ENCODE measurements at regions not wholly inside any gene's neighbourhood (a gene's known extent, or its start where the extent isn't known, plus 50 kb on each side); places are given as distances from the start of the nearest gene placed in this dataset.
A peak's percentile ranks its signal among the peaks of the same experiment; 100 is the strongest.

DNA sequence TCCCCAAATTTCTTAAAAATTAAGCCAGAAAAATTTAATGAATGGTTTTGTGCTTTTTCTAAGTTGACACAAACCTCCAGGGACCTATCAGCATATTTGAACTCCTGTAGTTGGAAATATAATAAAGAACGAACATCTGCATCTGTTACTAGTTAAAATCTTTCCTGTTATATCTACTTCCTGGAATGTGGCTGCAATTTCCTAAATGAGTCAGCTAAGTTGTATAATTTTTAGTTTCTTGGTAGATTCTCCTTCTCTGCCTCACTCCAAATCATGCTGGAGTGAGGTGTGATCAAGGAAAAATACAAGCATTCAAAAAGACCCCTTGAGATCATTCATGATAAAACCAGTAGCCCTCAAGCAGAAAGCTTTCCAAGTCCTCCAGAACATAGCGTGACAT is 106.2 kb upstream of the MCTP2 start:
- intact Hi-C loops (cut with DNase I) = no loop called here
- Histone ChIP-seq H3K27me3 (no peaks in the 10 kb centered on the region), H3K9me3 (no peaks in the 10 kb centered on the region), H3K4me3 (no peak overlapping the region), H3K36me3 (no peaks in the 10 kb centered on the region), H3K4me1 (peaks cover 0 to 13% (median 6%) of the 10 kb centered on the region in 3 donors), H3K27ac (no peak overlapping the region)
- 64 to 71% methylated on average over 2 of the region's 2 CpGs for WGBS, 2 donors
- TF ChIP-seq, protein P1, sequence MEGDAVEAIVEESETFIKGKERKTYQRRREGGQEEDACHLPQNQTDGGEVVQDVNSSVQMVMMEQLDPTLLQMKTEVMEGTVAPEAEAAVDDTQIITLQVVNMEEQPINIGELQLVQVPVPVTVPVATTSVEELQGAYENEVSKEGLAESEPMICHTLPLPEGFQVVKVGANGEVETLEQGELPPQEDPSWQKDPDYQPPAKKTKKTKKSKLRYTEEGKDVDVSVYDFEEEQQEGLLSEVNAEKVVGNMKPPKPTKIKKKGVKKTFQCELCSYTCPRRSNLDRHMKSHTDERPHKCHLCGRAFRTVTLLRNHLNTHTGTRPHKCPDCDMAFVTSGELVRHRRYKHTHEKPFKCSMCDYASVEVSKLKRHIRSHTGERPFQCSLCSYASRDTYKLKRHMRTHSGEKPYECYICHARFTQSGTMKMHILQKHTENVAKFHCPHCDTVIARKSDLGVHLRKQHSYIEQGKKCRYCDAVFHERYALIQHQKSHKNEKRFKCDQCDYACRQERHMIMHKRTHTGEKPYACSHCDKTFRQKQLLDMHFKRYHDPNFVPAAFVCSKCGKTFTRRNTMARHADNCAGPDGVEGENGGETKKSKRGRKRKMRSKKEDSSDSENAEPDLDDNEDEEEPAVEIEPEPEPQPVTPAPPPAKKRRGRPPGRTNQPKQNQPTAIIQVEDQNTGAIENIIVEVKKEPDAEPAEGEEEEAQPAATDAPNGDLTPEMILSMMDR (IDR thresholded peaks at IDR 0.05) = no peak
- TF ChIP-seq POLR2A (IDR thresholded peaks at IDR 0.05) = no peak
- DNase-seq = no peak

DNA sequence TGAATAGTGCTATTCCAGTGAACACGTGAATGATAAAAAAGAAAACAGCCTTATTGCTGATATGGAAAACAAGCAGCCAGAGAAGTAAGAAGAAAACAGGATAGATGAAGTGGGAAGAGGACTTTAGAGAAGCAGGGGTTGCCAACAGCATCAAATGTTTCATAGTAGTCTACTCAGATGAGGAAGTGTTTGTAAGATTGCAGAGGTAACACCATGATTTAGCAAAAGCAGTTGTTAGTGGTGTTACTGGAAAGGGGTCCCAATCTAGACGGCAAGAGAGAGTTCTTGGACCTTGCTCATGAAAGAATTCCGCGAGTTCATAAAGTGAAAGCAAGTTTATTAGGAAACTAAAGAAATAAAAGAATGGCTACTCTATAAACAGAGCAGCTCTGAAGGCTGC is 108.8 kb upstream of the MCTP2 start:
- Histone ChIP-seq H3K4me1 (peaks cover 6 to 31% (median 16%) of the 10 kb centered on the region in 3 donors), H3K27me3 (no peaks in the 10 kb centered on the region), H3K27ac (no peak overlapping the region), H3K36me3 (no peaks in the 10 kb centered on the region), H3K9me3 (no peaks in the 10 kb centered on the region), H3K4me3 (no peak overlapping the region)
- DNase-seq = no peak
- intact Hi-C loops (cut with DNase I) = loop anchor here (5.0 kb wide), 1 partner anchor 1035 kb away; the partner anchor contains the start of gene RGMA
- TF ChIP-seq, protein P1 (IDR thresholded peaks at IDR 0.05) = no peak
- TF ChIP-seq POLR2A (IDR thresholded peaks at IDR 0.05) = no peak
- WGBS, 2 donors = 64 to 73% methylated on average over 4 of the region's 4 CpGs

- no peak for DNase-seq
- intact Hi-C loops (cut with DNase I) = loop anchor here (5.0 kb wide), 2 partner anchors 123 to 1033 kb away; partner anchors contain the start of gene RGMA
- Histone ChIP-seq H3K27me3 (no peaks in the 10 kb centered on the region), H3K9me3 (no peaks in the 10 kb centered on the region), H3K27ac (peak overlapping the region; percentile 43 to 82 (median 68)), H3K4me1 (peaks cover 6 to 31% (median 12%) of the 10 kb centered on the region in 3 donors), H3K36me3 (no peaks in the 10 kb centered on the region), H3K4me3 (no peak overlapping the region)
- no peak for TF ChIP-seq POLR2A (IDR thresholded peaks at IDR 0.05)
- TF ChIP-seq, protein P1 (IDR thresholded peaks at IDR 0.05) = peak; percentile 66 to 99 (median 96)
- WGBS, 2 donors = 39 to 45% methylated on average over 11 of the region's 11 CpGs
Measured at GRCh38 chr15:94119923-94120775, 111.2 kb upstream of the MCTP2 start.

- no peak for DNase-seq
- intact Hi-C loops (cut with DNase I) = loop anchor here (5.0 kb wide), 1 partner anchor 122 kb away; no protein-coding TSS in a partner anchor
- no peaks in the 10 kb centered on the region for H3K36me3 ChIP-seq
- 22 to 26% methylated on average over 6 of the region's 6 CpGs for WGBS, 2 donors
- no peaks in the 10 kb centered on the region for H3K27me3 ChIP-seq
- no peak overlapping the region for H3K4me3 ChIP-seq
- H3K9me3 ChIP-seq = no peaks in the 10 kb centered on the region
- H3K4me1 ChIP-seq = peaks cover 6 to 31% (median 12%) of the 10 kb centered on the region in 3 donors
- TF ChIP-seq, protein P1 (IDR thresholded peaks at IDR 0.05) = no peak
- TF ChIP-seq POLR2A (IDR thresholded peaks at IDR 0.05) = no peak
- peak overlapping the region; percentile 43 to 82 (median 68) for H3K27ac ChIP-seq
Measured at GRCh38 chr15:94119298-94119811, 112.0 kb upstream of the MCTP2 start.
